Chondrocyte (in vitro differentiated cells): ENCODE measurements at regions not wholly inside any gene's neighbourhood (a gene's known extent, or its start where the extent isn't known, plus 50 kb on each side); places are given as distances from the start of the nearest gene placed in this dataset.

ENCODE experiments used
- DNase-seq: peaks from one replicate; pipeline ENCODE4 v3.0.0; 2021; ENCODE audit warnings: mixed read lengths, low spot score
- H3K27ac Mint-ChIP-seq: one replicate; pipeline ENCODE4 v1.8.0; 2021; ENCODE audit warnings: mild to moderate bottlenecking, moderate library complexity, mixed read lengths; ENCODE audit not compliant: unreplicated experiment
- H3K27me3 Mint-ChIP-seq: 2 replicates; pipeline ENCODE4 v1.8.0; 2021; ENCODE audit warnings: low read depth, mixed read lengths
- H3K36me3 Mint-ChIP-seq: 2 replicates; pipeline ENCODE4 v1.8.0; 2021; ENCODE audit warnings: low read depth, mixed read lengths
- H3K4me1 Mint-ChIP-seq: 2 replicates; pipeline ENCODE4 v1.8.0; 2021; ENCODE audit warnings: low read depth, mild to moderate bottlenecking, mixed read lengths
- H3K4me3 Mint-ChIP-seq: one replicate; pipeline ENCODE4 v1.8.0; 2021; ENCODE audit warnings: mild to moderate bottlenecking, moderate library complexity, mixed read lengths; ENCODE audit not compliant: unreplicated experiment
- H3K9me3 Mint-ChIP-seq: 2 replicates; pipeline ENCODE4 v1.8.0; 2021; ENCODE audit warnings: low read depth, mixed read lengths
- CTCF ChIP-seq: fragments of 200-600 bp; sonication (generic); IDR thresholded peaks from 2 replicates; pipeline ENCODE4 v1.5.0; 2021; ENCODE audit warnings: antibody characterized with exemption, mild to moderate bottlenecking, moderate library complexity

GRCh38 chr12:113684908-113685782 is 213.5 kb upstream of the LHX5 start:
- H3K27me3 Mint-ChIP-seq = peaks cover 43% of the 10 kb centered on the region
- H3K4me3 Mint-ChIP-seq = no peak overlapping the region
- H3K27ac Mint-ChIP-seq = no peak overlapping the region
- no peak for DNase-seq
- H3K36me3 Mint-ChIP-seq = no peaks in the 10 kb centered on the region
- no peak for TF ChIP-seq CTCF
- no peaks in the 10 kb centered on the region for H3K9me3 Mint-ChIP-seq
- H3K4me1 Mint-ChIP-seq = no peaks in the 10 kb centered on the region

- TF ChIP-seq CTCF = no peak
- no peaks in the 10 kb centered on the region for H3K36me3 Mint-ChIP-seq
- H3K27ac Mint-ChIP-seq = no peak overlapping the region
- peaks cover 39% of the 10 kb centered on the region for H3K27me3 Mint-ChIP-seq
- DNase-seq = no peak
- no peaks in the 10 kb centered on the region for H3K9me3 Mint-ChIP-seq
- no peak overlapping the region for H3K4me3 Mint-ChIP-seq
- no peaks in the 10 kb centered on the region for H3K4me1 Mint-ChIP-seq
Measured at GRCh38 chr12:113684053-113684907, 212.6 kb upstream of the LHX5 start.

GRCh38 chr12:113683574-113683973 is 211.9 kb upstream of the LHX5 start:
- H3K27me3 Mint-ChIP-seq = peaks cover 34% of the 10 kb centered on the region
- H3K9me3 Mint-ChIP-seq = no peaks in the 10 kb centered on the region
- H3K4me1 Mint-ChIP-seq = no peaks in the 10 kb centered on the region
- no peaks in the 10 kb centered on the region for H3K36me3 Mint-ChIP-seq
- no peak overlapping the region for H3K4me3 Mint-ChIP-seq
- no peak for DNase-seq
- no peak overlapping the region for H3K27ac Mint-ChIP-seq
- no peak for TF ChIP-seq CTCF

- no peaks in the 10 kb centered on the region for H3K4me1 Mint-ChIP-seq
- H3K27me3 Mint-ChIP-seq = peaks cover 41% of the 10 kb centered on the region
- TF ChIP-seq CTCF = no peak
- no peak overlapping the region for H3K4me3 Mint-ChIP-seq
- no peak for DNase-seq
- no peak overlapping the region for H3K27ac Mint-ChIP-seq
- no peaks in the 10 kb centered on the region for H3K36me3 Mint-ChIP-seq
- no peaks in the 10 kb centered on the region for H3K9me3 Mint-ChIP-seq
Measured at GRCh38 chr12:113680868-113681267, 209.2 kb upstream of the LHX5 start.
